HG03039 (cell line): ENCODE measurements at regions not wholly inside any gene's neighbourhood (a gene's known extent, or its start where the extent isn't known, plus 50 kb on each side); places are given as distances from the start of the nearest gene placed in this dataset.
A peak's percentile ranks its signal among the peaks of the same experiment; 100 is the strongest.

Experiments used
- ATAC-seq: cut with Tn5 transposase; IDR thresholded peaks from one replicate; pipeline ENCODE4 v1.9.1; 2021; ENCODE audit warnings: mild to moderate bottlenecking, moderate library complexity; ENCODE audit not compliant: unreplicated experiment

- ATAC-seq: peak; percentile 89
Measured at GRCh38 chr10:111338805-111339204, 262.0 kb downstream of the ADRA2A start.

DNA sequence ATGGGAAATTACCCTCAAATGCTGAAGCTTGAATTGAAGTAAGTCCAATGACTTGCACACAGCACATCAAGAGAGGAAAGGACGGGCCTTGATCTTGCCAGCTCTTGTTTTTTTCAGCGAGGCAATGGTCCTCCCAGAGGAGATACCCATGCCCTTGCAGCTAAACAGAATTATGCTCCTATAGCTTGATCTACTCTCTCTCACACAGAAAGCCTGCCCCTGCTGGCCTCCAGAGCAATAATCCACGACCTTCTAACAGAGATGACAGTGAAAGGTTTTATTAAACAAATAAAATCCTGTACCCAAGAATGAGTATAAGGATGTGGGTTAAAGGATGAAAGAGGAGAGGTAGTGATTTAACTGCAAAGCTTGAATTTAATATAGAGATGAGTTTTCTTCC, 268.0 kb downstream of the ADRA2A start:
- ATAC-seq: no peak

- no peak for ATAC-seq
Measured at GRCh38 chr10:111347386-111348013, 270.7 kb downstream of the ADRA2A start.

DNA sequence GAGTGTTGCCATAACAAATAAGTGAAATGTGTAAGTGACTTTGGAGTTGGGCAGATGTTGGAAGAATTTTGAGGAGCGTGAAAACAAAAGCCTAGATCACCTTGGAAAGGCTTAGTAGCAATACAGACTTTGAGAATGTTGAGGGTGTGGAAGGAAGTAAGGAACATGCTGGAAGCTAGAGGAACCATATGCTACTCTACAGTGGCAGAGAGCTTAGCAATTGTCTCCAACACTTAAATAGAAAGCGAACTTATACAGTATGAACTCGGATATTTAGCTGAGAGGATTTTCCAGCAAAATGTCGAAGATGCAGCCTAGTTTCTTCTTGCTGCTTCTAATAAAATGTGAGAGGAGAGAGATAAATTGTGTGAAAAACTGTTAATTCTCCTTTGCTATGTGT, 271.2 kb downstream of the ADRA2A start:
- no peak for ATAC-seq

DNA sequence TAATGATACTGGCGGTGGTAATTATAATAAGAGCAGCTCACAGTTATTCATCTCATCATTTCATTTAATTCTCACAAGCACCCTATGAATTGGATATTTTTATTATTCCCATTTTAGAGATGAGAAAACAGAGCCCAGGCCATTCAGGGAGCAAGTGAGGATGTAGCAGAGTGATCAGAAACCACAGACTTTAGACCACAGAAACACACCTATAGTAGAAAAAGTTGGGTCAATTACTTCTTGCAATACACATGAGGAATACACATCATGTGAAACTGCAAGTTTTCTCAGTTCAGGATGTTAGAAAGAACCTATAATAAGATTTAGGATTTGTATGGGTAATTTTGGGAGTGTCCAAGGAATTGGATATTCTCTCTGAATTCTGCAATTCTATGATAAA, 278.0 kb downstream of the ADRA2A start:
- ATAC-seq: no peak

GRCh38 chr10:111356571-111356970, 279.7 kb downstream of the ADRA2A start:
- ATAC-seq: no peak

GRCh38 chr10:111357859-111358258, 281.0 kb downstream of the ADRA2A start:
- ATAC-seq: no peak

GRCh38 chr10:111360260-111360925, 283.6 kb downstream of the ADRA2A start:
- peak; percentile 86 for ATAC-seq

DNA sequence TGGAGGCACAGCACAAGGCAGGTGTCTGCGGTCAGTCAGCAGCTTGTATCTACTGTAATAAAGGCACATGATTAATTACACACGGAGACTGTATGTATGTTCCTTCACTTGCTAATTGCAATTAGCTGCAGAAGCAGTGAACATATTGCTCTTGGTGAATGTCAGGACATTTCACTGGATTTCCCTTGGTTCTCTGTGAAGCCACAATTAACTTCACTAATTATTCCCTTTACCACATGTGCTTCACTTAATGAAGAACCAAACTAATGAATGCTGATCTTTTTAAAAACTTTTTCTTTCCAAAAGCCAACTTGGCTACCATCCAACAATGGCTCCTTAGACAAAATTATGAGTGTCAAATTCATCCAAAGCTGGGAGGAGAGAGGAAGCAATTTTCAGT, 290.7 kb downstream of the ADRA2A start:
- ATAC-seq: no peak

- no peak for ATAC-seq
Measured at GRCh38 chr10:111370101-111370500, 293.3 kb downstream of the ADRA2A start.

DNA sequence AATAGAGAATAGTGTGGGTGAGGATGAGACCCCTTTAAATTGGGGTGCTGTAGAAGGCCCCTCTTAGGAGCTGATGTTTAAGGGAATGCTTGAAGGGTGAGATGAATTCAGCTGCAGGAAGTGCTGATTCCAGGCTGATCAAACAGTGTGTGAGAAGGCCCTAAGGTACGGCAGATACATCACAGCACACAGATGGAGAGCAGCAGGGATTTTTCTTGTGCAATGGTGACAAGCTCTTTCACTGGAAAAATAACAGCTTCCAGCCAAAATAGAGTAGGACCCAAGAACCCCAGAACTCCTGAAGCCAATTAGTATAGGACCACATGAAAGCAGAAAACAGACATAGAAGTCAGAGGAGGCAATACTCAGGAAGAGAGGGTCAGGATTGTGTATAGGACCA, 296.9 kb downstream of the ADRA2A start:
- no peak for ATAC-seq

DNA sequence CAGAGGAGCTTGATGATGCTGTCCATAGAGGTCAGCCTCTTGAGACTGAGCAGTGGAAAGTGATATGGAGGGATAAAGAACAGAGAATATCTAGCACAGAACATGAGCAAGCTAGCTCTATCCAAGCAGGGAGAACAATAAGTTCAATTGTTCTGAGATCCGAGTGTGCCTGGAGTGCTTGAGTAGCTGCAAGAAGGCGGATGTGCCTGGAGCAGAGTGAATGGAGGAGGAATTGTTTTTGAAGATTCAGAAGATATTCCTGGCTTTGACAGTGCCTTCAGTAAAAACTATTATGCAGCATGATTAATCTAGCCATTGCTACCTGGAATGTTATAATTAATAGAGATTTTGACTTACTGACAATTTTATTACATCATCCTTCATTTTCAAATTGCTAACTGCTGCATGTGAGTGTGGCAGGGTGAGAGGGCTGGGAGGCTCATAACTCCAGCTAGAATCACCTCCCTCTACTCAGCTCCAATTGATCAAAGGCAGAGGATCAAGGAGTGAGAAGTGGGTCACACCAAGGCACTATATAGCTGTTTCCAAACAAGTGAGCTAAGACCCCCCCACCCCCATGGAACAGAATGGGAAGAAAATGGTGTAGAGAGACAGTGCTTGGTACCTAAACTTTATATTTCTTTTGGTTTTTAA, 302.8 kb downstream of the ADRA2A start:
- ATAC-seq: no peak

DNA sequence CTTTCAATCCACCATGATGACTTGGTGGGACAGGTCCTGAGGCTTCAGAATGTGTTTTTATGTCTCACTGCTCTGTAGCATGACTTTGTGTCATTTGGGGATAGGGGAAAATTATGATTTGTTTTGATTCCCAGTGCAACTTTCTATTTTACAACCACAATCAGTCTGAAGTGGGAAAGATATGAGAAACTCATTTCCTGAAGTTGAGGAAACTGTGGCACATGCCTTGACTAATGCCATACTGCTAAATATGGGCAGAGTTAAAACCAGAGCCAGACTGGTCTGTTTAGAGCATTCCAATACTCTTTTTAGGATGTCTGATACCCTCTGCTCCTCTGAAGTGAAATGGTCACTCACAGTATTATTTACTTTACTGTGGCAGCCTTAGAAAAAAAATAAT, 307.7 kb downstream of the ADRA2A start:
- no peak for ATAC-seq

DNA sequence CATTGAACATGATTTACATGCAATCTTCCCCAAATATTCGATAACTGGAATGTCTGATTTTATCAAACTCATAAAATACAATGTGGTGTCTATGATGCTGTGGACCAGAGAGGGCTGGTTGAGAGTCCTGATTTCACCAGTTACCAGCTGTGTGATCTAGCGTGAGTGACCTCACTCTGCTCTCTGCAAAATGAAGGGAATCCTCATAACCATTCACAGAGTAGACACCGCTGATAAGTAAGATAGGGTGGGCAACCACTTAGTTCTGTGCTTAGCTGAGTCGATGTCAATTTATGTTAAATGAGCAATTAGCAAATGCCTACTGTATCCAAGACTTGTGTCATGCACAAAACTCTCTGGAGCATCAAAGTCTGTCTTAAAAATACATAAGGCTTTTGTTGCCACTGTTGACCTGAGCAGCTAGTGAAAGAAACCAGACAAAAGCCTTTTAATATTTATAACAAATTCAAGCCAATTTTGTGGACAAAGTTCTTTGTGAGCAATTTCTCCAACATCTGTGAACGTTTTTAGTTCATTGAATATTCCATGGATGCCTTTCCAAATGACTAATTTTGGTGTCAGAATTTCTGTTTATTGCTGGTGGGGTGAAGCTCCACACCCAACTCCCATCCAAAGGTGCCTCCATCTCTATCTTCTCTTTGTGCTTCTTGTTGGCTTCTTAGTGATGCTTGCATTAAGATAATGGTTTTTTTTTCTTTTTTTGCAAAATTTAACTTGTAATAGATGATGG, 314.2 kb downstream of the ADRA2A start:
- ATAC-seq: no peak

DNA sequence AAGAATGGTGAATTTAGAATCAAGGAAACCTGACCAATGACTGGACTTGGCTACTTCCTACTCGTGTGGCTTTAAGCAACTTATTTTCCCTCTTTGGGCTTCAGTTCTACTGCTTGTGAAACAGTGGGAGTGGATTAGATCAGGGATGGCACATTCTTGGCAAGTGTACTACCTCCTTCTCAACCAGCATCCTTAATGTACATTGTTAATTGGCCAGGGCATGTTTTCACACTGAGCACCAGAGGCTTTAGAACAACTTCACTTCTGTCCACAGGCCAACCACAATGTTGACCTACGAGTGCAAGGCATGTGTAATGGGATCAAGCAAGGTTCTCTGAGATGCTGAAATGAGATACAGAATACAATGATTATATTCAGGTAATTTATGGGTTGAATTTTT, 315.3 kb downstream of the ADRA2A start:
- ATAC-seq: no peak

DNA sequence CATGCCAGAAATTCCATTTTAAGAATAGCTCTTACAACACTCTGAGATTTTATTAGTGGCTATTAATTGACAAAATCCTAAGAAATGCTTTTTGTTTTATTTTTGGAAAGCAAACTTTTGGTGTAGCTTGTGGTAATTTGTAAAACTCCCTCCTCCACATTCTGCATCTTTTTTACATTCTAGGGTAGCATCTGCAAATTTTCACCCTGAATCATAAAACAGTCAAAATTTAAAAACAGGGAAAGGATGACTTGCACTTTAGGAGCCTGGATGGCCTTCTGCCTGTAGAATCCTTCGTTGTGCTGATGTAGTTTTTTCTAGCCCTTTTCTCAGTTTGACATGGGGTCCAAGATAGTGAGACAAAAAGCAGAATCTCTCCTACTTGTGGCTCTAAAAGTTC, 316.1 kb downstream of the ADRA2A start:
- ATAC-seq: no peak

DNA sequence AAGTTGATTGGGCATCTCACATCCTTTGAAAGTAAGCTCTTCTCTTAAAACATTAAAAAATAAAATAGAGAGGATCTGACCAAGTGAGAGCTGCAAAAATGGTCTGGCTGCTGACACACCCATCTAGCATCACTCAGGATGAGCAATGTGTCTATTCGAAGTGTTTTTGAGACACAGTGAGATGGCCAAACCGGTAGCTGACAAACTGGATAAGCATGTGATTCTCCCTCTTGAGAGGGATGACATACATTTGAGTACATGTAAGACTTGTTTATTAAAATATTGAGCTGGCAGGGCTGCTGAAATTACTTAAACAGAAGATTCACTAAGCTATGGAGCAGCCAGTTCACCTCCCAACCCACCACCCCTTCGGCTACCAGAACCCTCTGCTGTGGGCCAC, 333.9 kb downstream of the ADRA2A start:
- ATAC-seq: no peak

- no peak for ATAC-seq
Measured at GRCh38 chr10:111425459-111425858, 348.6 kb downstream of the ADRA2A start.

DNA sequence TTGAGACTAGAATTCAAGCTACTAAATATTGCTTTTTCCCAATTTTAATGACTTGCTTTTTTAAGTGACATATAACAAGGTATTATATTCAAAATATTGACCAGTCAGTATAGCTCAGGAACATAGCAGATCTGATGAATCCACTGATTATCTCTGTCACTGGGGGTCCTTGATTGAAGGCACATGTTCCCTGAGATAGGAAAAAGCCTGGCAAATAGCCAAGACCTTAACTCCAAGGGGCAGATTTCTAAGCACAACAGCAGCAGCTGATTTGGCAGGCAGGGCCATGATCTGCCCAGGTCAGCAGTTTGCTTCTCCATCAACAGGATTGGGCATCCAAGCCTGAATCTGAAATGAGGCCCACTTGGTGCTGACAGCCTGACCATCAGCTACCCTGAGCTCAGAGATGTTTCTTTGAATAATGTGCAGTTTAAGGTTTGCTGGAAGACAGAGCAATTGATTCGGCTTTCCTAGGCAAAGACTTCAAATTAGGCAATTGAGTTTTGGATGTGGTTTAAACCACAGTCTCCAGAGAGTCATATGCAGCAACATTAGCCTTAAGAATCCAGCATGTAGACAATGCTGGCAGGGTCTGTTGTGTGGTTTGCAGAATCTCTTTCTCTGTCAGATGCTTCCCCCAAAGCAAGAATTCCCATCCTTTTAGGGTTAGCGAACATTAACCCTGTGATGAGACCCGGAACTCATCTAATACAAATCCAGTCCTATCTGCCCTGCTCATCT, 352.6 kb downstream of the ADRA2A start:
- no peak for ATAC-seq

- no peak for ATAC-seq
Measured at GRCh38 chr10:111430070-111430469, 353.2 kb downstream of the ADRA2A start.

DNA sequence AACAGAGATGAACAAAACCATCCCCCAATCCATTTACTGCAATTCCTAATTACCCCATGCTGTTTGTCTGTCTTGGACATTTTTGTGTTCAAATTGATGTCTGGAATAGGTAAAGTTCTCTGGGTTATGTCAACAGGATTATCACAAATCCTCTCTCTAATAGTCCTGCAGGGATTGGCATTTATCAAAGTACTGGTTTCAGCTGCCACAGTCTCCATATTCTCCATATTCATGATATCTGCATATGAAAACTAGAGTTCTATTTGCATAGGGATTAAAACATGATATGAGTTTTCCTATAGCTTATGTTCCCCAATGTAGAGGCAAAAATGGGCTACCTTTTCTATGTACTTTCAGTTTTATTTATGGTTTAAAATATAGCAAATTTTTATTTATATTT, 355.8 kb downstream of the ADRA2A start:
- ATAC-seq: no peak
